ENCODE measurements at regions not wholly inside any gene's neighbourhood (a gene's known extent, or its start where the extent isn't known, plus 50 kb on each side); places are given as distances from the start of the nearest gene placed in this dataset.

GRCh38 chr4:165720411-165721082 is 152.5 kb upstream of the TLL1 start:
- no peak for DNase-seq

GRCh38 chr4:165721815-165722214 is 151.2 kb upstream of the TLL1 start:
- no peak for DNase-seq

- no peak for DNase-seq
Measured at GRCh38 chr4:165723051-165723795, 149.8 kb upstream of the TLL1 start.

GRCh38 chr4:165724786-165725185 is 148.3 kb upstream of the TLL1 start:
- DNase-seq = no peak

GRCh38 chr4:165725352-165725751 is 147.7 kb upstream of the TLL1 start:
- no peak for DNase-seq

- DNase-seq = no peak
Measured at GRCh38 chr4:165726831-165727230, 146.2 kb upstream of the TLL1 start.

GRCh38 chr4:165737309-165737972 is 135.6 kb upstream of the TLL1 start:
- DNase-seq = no peak

GRCh38 chr4:165738571-165738970 is 134.5 kb upstream of the TLL1 start:
- DNase-seq = no peak

- no peak for DNase-seq
Measured at GRCh38 chr4:165740911-165741310, 132.1 kb upstream of the TLL1 start.

- no peak for DNase-seq
Measured at GRCh38 chr4:165743422-165743821, 129.6 kb upstream of the TLL1 start.

- no peak for DNase-seq
Measured at GRCh38 chr4:165744370-165744769, 128.7 kb upstream of the TLL1 start.

- DNase-seq = no peak
Measured at GRCh38 chr4:165748321-165748720, 124.7 kb upstream of the TLL1 start.

GRCh38 chr4:165751882-165752281 is 121.2 kb upstream of the TLL1 start:
- DNase-seq = no peak

- no peak for DNase-seq
Measured at GRCh38 chr4:165754664-165755063, 118.4 kb upstream of the TLL1 start.

GRCh38 chr4:165756836-165757235 is 116.2 kb upstream of the TLL1 start:
- no peak for DNase-seq

- DNase-seq = no peak
Measured at GRCh38 chr4:165757451-165757850, 115.6 kb upstream of the TLL1 start.

- no peak for DNase-seq
Measured at GRCh38 chr4:165758086-165758485, 115.0 kb upstream of the TLL1 start.

- no peak for DNase-seq
Measured at GRCh38 chr4:165760182-165760581, 112.9 kb upstream of the TLL1 start.

GRCh38 chr4:165761963-165762362 is 111.1 kb upstream of the TLL1 start:
- peak; percentile 15 for DNase-seq

GRCh38 chr4:165763640-165764039 is 109.4 kb upstream of the TLL1 start:
- no peak for DNase-seq

GRCh38 chr4:165765053-165765452 is 108.0 kb upstream of the TLL1 start:
- DNase-seq = no peak

GRCh38 chr4:165766018-165766417 is 107.0 kb upstream of the TLL1 start:
- no peak for DNase-seq

- no peak for DNase-seq
Measured at GRCh38 chr4:165766976-165767375, 106.1 kb upstream of the TLL1 start.

Data from renal pelvis (tissue), 1 donor.